ENCODE measurements at regions not wholly inside any gene's neighbourhood (a gene's known extent, or its start where the extent isn't known, plus 50 kb on each side); places are given as distances from the start of the nearest gene placed in this dataset.

- DNase-seq = no peak
Measured at GRCh38 chr3:177731644-177732268, 534.5 kb upstream of the TBL1XR1 start.

- DNase-seq = no peak
Measured at GRCh38 chr3:177733233-177733632, 536.0 kb upstream of the TBL1XR1 start.

GRCh38 chr3:177733936-177734335 lies 536.7 kb upstream of the TBL1XR1 start:
- DNase-seq = no peak

- DNase-seq = no peak
Measured at GRCh38 chr3:177735431-177735830, 538.1 kb upstream of the TBL1XR1 start.

DNA sequence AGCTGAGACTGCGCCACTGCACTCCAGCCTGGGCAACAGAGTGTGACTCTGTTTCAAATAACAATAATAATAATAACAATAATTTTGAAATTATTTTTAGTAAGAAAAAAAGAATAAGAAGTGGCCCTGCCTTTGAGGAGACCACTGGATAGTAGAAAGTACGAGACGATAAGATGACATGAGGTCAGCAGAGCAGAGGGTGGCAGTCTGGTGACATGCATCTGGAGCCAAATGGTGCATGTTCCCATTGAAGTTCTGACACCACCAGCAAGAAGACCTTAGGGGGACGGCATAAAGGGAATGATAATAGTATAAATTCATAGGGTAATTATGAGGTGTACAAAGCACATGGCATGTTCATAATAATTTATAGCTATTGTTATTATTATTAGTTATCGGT lies 542.2 kb upstream of the TBL1XR1 start:
- no peak for DNase-seq

DNA sequence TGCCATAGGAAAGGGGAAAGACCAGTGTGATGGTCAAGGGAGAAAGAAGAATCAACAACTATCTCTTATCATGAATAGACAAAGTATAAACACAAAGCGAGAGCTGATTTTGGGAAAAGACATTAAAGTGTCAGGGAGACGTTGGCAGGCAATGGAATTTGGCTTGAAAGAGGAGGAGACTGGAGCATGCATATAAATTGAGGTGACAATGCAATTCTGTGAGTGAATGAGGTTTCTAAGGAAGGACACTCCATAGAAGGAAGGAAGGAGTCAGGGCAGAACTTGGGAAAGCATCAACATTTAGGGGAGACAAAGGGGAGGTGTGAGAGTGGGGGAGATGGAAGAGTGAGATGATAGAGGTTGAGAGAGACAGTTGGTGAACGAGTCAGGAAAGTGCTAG lies 543.0 kb upstream of the TBL1XR1 start:
- no peak for DNase-seq

DNA sequence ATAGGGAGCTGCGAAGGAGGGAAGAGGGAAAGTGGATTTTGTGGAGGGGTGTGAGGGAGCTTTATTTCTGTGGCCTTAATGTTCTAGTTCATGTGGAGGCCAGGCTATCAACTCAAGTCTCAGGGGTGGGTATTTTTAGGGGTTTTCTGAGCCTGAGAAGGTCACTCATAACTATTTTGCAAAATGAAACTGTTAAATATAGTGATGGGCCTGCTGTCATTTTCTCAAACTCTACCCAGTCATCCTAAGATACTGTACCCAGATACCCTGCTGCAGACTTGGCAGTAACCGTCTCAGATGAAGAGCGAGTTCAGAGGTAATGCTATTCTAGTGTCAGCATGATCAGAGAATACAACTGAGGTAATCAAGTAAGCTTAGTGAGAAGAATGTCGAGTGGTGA lies 545.0 kb upstream of the TBL1XR1 start:
- no peak for DNase-seq

GRCh38 chr3:177743173-177743890 lies 546.0 kb upstream of the TBL1XR1 start:
- no peak for DNase-seq

GRCh38 chr3:177744873-177745606 lies 547.8 kb upstream of the TBL1XR1 start:
- no peak for DNase-seq

DNA sequence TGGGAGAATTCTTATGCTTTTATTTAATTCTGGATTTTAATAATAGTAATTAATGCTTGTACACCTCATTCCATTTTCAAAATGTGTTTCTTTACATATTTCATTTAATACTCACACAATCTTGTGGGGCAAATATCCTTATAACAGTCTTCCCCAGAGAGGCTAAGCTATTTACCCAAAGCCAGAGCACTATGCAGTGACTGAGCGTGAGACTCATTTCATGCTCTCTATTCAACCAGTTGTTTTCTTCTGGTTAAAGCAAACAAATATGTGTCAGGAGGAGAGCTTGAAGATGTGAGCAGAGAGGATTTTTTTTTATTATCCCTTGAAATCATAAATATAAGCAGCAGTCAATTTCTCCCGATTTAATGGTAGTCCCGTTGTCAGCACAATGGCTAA lies 548.3 kb upstream of the TBL1XR1 start:
- DNase-seq = no peak

DNA sequence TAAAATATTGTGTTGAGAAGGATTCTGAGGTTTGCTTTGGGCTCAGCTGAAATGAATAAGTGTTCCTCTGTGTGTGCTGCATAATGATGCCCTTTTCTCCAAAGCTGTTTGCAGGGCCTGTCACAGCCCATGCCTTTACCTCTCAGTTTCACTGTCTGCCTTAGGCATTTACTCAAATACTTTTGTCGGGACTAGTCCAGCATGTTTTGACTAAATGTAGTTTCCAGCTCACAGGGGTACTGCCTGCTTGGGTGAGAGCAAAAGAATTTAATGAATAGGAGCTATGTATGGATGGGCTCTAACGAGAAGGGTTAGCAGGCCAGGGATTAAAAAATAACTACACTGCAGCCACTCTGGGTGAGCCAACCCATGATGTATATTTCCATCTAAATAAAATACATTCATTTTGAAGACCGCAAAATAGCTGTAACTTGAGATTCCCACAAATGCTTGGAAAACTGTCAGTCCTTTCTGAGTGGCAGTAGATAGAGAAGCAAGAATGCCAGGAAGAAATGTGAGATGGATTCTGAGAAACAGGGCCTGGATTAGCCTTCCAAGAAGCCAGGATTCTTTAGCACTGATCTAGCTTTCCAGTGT lies 549.2 kb upstream of the TBL1XR1 start:
- no peak for DNase-seq

DNA sequence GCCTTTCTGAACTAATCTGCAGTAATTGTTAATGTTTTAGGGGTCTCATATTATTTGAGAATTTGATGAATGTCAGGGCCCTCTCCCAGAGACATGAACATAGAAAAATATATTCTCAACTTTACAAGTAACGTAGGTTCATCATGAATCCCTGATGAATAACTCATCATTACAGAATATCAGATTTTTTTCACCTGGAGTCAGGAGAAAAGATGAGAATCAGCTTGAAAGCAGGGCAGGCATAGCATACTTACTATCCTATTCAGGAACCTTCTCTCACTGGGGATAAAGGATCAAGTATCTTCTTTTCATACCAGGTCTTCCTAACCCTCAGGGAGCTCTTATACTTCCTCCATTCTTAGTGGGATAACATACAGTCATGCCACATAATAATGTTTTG lies 552.6 kb upstream of the TBL1XR1 start:
- no peak for DNase-seq

DNA sequence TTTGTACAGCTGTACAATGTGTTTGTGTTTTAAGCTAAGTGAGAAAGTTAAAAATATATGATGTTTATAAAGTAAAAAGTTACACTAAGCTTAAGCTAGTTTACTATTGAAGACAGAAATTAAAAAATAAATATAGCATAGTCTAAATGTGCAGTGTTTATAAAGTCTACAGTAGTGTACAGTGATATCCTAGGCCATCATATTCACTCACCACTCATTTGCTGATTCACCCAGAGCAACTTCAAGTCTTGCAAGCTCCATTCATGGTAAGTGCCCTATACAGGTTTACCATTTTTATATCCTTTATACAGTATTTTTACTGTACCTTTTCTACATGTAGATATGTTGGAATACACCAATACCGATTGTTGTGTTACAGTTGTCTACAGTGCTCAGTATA lies 553.2 kb upstream of the TBL1XR1 start:
- DNase-seq = no peak

DNA sequence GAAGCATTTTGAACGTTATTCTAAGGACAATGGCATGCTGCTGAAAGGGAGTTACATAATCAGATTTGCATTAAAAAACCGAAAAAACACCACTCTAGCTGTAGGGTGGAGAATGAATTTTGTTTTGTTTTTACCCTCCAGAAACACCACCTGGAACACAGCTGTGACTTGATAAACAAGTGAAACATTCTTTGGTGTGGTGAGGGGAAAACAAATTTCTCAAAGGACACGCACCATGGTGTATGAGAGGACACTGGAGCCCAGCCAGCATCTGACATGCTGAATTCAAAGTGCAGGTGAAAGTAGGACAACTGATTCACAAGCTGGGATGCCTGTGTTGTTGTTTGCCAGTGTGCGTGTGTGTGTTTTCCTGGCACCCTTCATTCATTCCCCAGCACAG lies 554.5 kb upstream of the TBL1XR1 start:
- DNase-seq = no peak

DNA sequence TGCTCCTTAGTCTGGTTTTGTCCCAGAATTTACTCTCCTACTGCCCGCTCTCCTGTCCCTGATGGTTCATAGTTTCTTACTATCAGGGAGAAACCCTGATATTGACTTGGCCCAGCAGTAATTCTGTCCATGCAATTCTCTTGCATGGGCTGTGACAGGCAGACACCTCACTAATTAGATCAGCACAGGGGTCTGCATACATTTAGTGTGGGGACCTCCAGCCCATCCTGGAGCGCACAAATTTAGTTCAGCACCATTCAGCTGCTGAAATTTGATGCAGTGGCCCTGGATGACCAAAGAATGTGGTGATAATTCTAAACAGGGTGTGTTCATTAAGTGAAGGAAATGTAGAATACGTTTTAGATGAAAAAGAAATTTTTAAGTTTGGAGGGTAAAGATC lies 555.5 kb upstream of the TBL1XR1 start:
- no peak for DNase-seq

DNA sequence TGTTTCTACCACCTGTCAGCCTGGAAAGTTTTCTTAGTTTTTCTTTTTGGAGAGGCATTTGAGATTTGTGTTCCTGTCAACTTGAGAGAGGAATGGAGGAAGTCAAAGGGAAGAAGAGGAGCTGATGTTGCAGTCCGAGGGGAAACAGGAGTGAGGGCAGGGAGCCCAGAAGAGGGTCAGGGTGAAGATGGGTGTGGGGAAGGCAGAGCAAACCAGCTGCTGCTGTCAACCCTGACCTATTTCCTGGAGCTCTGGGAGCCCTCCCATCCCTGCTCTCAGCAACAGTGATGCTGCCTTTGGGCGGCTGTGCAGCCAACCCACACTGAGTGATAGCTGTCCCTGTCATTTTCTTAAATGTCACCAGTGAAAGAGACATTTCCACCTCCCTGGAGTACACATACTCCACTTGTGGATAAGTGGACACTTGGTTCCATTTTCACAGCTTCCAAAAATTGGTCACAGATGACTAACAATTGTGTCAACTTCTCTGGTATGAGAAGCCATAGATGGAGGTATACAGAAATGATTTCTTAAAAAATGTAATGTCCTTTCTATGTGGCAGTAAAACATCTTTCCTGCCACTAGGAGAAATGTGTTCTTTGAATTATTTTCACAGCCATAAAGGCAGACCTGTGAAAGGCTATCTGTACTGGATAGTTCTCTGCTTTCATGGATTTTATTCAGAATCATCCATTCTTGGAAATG lies 556.3 kb upstream of the TBL1XR1 start:
- no peak for DNase-seq

GRCh38 chr3:177754508-177754921 lies 557.2 kb upstream of the TBL1XR1 start:
- DNase-seq = no peak

GRCh38 chr3:177758126-177758525 lies 560.8 kb upstream of the TBL1XR1 start:
- no peak for DNase-seq

DNA sequence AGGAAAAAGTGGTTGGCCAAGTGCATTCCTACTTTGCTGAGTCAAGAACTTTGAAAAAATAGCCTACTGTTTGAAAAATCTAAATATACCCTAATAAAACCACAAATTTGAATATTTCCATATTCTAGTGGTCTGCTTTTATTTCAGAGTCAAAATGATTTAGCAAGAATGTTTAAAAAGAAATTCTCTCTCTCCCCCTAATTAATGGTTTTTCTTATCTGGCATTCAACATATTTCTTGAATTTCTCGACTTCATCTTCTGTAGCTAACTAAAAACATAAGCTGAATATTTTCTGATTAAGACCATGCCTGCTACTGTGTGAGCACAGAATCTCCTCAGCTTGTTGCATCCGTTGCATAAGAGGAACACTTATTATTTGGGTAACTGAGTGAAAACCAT lies 563.5 kb upstream of the TBL1XR1 start:
- DNase-seq = no peak

DNA sequence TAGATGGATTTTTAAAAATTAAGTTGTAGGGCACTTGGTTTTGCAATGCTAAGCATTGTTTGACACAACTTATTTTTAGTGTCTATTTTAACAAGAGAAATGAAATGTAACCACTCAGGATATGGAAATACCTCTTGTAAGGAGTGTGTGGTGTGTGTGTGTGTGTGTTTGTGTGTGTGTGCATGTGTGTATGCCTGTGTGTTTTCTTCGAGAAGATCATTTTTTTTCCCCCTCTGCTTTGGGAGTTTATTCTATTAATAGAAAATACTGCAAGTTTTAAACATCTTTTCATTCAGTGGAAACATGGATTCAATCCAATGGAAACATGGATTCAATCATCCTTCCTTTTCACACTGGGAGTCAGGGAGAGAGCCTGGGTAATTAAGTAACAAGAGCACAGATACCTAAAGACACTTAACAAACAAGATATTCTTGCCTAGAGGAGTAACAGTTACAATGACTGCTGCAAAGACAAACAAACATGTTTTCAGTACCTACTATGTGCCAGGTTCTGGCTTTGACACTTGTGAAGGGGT lies 567.2 kb upstream of the TBL1XR1 start:
- DNase-seq = no peak

- no peak for DNase-seq
Measured at GRCh38 chr3:177764933-177765332, 567.7 kb upstream of the TBL1XR1 start.

DNA sequence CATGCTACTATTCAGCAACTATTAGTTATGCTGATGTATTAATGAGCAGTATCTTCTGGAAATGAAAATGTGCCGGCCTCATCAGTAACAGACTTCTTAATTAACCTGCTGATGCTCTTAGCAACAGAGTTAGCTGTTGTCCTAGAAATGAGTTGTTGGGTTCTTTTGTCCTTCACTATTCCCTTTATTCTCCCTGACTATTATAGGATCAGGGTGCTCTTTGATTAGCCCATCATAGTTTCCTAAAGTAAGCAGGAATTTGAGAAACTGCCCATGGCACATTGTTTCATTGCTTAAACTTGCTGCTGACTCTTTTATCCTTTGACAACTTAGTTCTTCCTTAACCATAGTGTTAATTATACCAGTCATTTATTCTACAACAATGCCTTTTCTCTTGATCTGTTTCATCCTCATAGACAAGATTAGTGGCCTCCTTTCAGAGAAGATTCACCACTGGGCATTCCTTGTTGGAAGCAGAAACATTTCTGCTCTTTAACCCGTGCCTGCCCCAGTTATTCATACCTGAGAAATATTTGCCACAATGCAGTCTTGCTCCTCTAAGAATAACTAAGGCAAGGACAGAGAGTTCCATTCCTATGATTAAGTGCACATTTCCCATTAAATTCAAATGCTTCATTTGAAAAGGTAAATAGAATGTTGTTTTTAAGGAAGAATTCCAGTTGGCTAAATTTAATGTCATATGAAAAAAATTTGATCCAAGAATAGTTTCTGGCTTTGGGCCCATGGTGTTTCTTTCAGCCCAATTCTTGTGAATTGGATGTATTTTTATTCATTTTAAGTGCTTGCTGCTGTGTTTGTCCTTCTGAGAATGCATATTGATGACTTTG lies 573.3 kb upstream of the TBL1XR1 start:
- DNase-seq = no peak
